HEK293T (cell line): ENCODE measurements at regions not wholly inside any gene's neighbourhood (a gene's known extent, or its start where the extent isn't known, plus 50 kb on each side); places are given as distances from the start of the nearest gene placed in this dataset.
A peak's percentile ranks its signal among the peaks of the same experiment; 100 is the strongest.

Source experiments
- CTCF ChIA-PET: fragments of 350-600 bp; formaldehyde crosslinking; extraction: SDS; loops from one replicate; lab custom pipeline; 2021; ENCODE audit warnings: antibody characterized with exemption, inconsistent platforms; lab: Yijun Ruan, JAX
- POLR2A ChIA-PET: fragments of 350-600 bp; formaldehyde crosslinking; extraction: SDS; loops from one replicate; lab custom pipeline; 2020; ENCODE audit warnings: antibody characterized with exemption, inconsistent platforms; lab: Yijun Ruan, JAX
- DNase-seq: peaks from one replicate; pipeline ENCODE4 v3.0.0; 2012; ENCODE audit warnings: mixed read lengths; ENCODE audit errors: extremely low spot score
- ARNT ChIP-seq: fragments of 450-650 bp; IDR thresholded peaks from 2 replicates; pipeline ENCODE4 v1.6.1; 2017; ENCODE audit warnings: mild to moderate bottlenecking
- BHLHE40 ChIP-seq: fragments of 450-650 bp; IDR thresholded peaks from 2 replicates; pipeline ENCODE4 v1.6.1; 2016; ENCODE audit warnings: mild to moderate bottlenecking, moderate library complexity, borderline replicate concordance
- CTBP1 ChIP-seq: fragments of 450-650 bp; IDR thresholded peaks from 2 replicates; pipeline ENCODE4 v1.6.1; 2016; ENCODE audit warnings: borderline replicate concordance
- ELF4 ChIP-seq: fragments of 450-650 bp; IDR thresholded peaks from 2 replicates; pipeline ENCODE4 v1.6.1; 2017; ENCODE audit warnings: antibody characterized with exemption
- FOXA1 ChIP-seq: fragments of 450-650 bp; IDR thresholded peaks from 2 replicates; pipeline ENCODE4 v1.6.1; 2016; ENCODE audit warnings: mild to moderate bottlenecking
- FOXK2 ChIP-seq: fragments of 450-650 bp; IDR thresholded peaks from 2 replicates; pipeline ENCODE4 v1.6.1; 2016; ENCODE audit warnings: mild to moderate bottlenecking
- FOXM1 ChIP-seq: fragments of 450-650 bp; IDR thresholded peaks from 2 replicates; pipeline ENCODE4 v1.6.1; 2017; ENCODE audit warnings: mild to moderate bottlenecking, borderline replicate concordance
- HDGF ChIP-seq: fragments of 450-650 bp; IDR thresholded peaks from 2 replicates; pipeline ENCODE4 v1.6.1; 2017; ENCODE audit warnings: antibody characterized with exemption, borderline replicate concordance
- L3MBTL2 ChIP-seq: fragments of 450-650 bp; conservative IDR thresholded peaks from 2 replicates; pipeline ENCODE4 v1.6.1; 2016; ENCODE audit warnings: mild to moderate bottlenecking
- LEF1 ChIP-seq: fragments of 450-650 bp; IDR thresholded peaks from 2 replicates; pipeline ENCODE4 v1.6.1; 2017; ENCODE audit warnings: mild to moderate bottlenecking, borderline replicate concordance
- NFRKB ChIP-seq: fragments of 450-650 bp; IDR thresholded peaks from 2 replicates; pipeline ENCODE4 v1.6.1; 2016; ENCODE audit warnings: mild to moderate bottlenecking, moderate library complexity
- SP1 ChIP-seq: fragments of 450-650 bp; IDR thresholded peaks from 2 replicates; pipeline ENCODE4 v1.6.1; 2017
- SUZ12 ChIP-seq: fragments of 450-650 bp; IDR thresholded peaks from 2 replicates; pipeline ENCODE4 v1.6.1; 2016; ENCODE audit warnings: mild to moderate bottlenecking
- TARDBP ChIP-seq: fragments of 450-650 bp; IDR thresholded peaks from 2 replicates; pipeline ENCODE4 v1.6.1; 2016
- ZNF384 ChIP-seq: fragments of 450-650 bp; IDR thresholded peaks from 2 replicates; pipeline ENCODE4 v1.6.1; 2016
- TF ChIP-seq, protein P1 (sequence below): fragments of 450-650 bp; IDR thresholded peaks from 2 replicates; pipeline ENCODE4 v1.6.1; 2016

DNA sequence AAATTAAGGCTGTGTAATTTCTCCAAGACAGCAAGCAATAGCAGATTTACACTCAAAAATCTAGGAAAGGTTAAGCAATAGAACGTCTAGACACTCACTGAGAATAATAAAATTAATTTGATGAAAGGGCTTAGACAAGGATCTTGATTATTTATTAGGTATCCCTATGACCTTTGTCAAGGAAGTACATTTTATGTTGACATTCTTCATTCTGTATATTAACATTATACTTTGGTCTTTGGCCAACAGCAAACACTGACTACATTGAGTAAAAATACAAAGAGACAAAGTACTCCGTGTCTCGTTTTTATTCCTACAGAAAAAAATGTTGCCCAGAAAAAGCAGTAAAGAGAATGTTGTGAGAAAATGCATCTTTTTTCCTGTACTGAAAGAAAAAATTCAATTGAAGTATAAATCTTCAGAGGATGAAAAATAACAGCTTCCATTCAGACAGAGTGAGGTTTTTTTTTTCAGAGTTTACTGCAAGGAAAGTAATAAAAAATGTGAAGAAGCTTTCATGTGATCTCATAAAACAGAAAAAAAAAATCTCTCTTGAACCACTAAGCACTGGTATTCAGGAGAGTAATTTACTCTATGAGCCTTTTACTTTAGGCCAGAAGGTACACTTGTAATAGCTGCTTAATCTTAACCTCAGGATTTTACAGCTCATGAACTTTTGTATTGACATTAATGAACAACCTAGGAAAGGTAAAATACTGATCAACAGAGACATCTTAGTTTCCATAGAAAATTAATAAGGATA is 605.0 kb downstream of the FSCB start:
- no peak for TF ChIP-seq ELF4
- no peak for TF ChIP-seq ARNT
- TF ChIP-seq SUZ12: no peak
- TF ChIP-seq SP1: no peak
- no peak for TF ChIP-seq FOXM1
- no peak for TF ChIP-seq ZNF384
- CTCF ChIA-PET: no interaction called here
- no peak for DNase-seq
- POLR2A ChIA-PET: no interaction called here

- no peak for DNase-seq
- no peak for TF ChIP-seq L3MBTL2
- no peak for TF ChIP-seq SUZ12
- no peak for TF ChIP-seq TARDBP
- no peak for TF ChIP-seq HDGF
- no peak for TF ChIP-seq BHLHE40
- TF ChIP-seq CTBP1: no peak
- no peak for TF ChIP-seq LEF1
- TF ChIP-seq NFRKB: no peak
- TF ChIP-seq SP1: no peak
- TF ChIP-seq FOXA1: no peak
- TF ChIP-seq, protein P1, sequence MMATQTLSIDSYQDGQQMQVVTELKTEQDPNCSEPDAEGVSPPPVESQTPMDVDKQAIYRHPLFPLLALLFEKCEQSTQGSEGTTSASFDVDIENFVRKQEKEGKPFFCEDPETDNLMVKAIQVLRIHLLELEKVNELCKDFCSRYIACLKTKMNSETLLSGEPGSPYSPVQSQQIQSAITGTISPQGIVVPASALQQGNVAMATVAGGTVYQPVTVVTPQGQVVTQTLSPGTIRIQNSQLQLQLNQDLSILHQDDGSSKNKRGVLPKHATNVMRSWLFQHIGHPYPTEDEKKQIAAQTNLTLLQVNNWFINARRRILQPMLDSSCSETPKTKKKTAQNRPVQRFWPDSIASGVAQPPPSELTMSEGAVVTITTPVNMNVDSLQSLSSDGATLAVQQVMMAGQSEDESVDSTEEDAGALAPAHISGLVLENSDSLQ: no peak
- TF ChIP-seq FOXK2: no peak
- TF ChIP-seq ZNF384: no peak
- TF ChIP-seq ELF4: no peak
- TF ChIP-seq FOXM1: no peak
- no peak for TF ChIP-seq ARNT
- ChIA-PET POLR2A (no interaction called here), CTCF (no interaction called here)
Observed at GRCh38 chr14:43900173-43900655, 606.9 kb downstream of the FSCB start.

GRCh38 chr14:43898687-43899086 is 608.4 kb downstream of the FSCB start:
- CTCF ChIA-PET: no interaction called here
- TF ChIP-seq ARNT (no peak), FOXM1 (no peak), FOXA1 (no peak), HDGF (no peak), NFRKB (no peak), FOXK2 (no peak)
- no peak for DNase-seq
- POLR2A ChIA-PET: no interaction called here

- CTCF ChIA-PET: interaction anchor here (0.6 kb wide), 1 partner anchor 12 kb away, joined by 3 read pairs; no protein-coding TSS in a partner anchor
- no peak for DNase-seq
- TF ChIP-seq TARDBP (no peak), ELF4 (no peak), LEF1 (no peak), NFRKB (no peak), BHLHE40 (no peak), FOXA1 (no peak), ZNF384 (no peak), SP1 (no peak), FOXM1 (no peak), CTBP1 (no peak), ARNT (no peak), FOXK2 (no peak), L3MBTL2 (no peak), HDGF (no peak), SUZ12 (no peak)
- TF ChIP-seq, protein P1: no peak
- POLR2A ChIA-PET: interaction anchor here (0.6 kb wide), 1 partner anchor 391 kb away, joined by 3 read pairs; no protein-coding TSS in a partner anchor
Observed at GRCh38 chr14:43896044-43896443, 611.0 kb downstream of the FSCB start.

DNA sequence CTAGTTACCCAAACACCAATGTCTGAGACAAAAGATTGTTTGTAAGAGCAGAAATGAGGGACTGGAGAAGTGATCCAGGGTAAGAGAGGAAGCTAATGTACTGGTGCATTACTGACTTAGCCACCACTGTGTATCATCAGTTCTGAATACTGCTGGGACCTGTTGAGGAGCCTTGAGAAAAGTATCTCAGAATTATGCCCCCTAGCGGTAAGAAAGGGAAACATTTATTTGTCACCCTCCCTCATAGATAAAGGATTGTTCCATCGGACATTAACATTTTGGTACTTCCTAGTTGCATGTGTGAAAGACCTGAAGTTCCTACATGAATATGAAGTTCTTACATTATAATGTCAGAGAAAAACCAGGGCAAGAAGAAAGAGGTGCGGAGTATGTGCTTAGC is 612.5 kb downstream of the FSCB start:
- TF ChIP-seq CTBP1: no peak
- no peak for TF ChIP-seq TARDBP
- TF ChIP-seq L3MBTL2: no peak
- TF ChIP-seq, protein P1: no peak
- TF ChIP-seq FOXA1: no peak
- TF ChIP-seq SP1: no peak
- TF ChIP-seq FOXM1: no peak
- TF ChIP-seq LEF1: no peak
- TF ChIP-seq ZNF384: no peak
- TF ChIP-seq ARNT: no peak
- POLR2A ChIA-PET: no interaction called here
- DNase-seq: peak; percentile 25
- CTCF ChIA-PET: no interaction called here

DNA sequence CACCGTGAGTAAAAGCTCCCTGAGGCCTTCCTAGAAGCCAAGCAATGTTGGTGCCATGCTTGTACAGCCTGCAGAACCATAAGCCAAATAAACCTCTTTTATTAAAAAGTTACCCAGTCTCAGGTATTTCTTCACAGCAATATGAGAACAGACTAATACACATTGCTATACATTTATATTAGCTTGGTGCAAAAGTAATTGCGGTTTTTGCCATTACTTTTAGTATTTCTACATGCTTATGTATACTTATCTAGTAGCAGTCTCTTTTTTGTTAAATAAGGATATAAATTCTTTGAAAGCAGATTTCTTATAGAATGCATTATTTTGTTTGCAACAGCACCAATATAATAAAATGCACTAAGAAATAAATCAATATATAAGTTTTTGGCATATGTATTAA is 619.6 kb downstream of the FSCB start:
- no peak for DNase-seq
- POLR2A ChIA-PET: no interaction called here
- CTCF ChIA-PET: no interaction called here
- TF ChIP-seq ELF4: peak; percentile 65
- TF ChIP-seq, protein P1: no peak
